ENCODE measurements at regions not wholly inside any gene's neighbourhood (a gene's known extent, or its start where the extent isn't known, plus 50 kb on each side); places are given as distances from the start of the nearest gene placed in this dataset.

DNA sequence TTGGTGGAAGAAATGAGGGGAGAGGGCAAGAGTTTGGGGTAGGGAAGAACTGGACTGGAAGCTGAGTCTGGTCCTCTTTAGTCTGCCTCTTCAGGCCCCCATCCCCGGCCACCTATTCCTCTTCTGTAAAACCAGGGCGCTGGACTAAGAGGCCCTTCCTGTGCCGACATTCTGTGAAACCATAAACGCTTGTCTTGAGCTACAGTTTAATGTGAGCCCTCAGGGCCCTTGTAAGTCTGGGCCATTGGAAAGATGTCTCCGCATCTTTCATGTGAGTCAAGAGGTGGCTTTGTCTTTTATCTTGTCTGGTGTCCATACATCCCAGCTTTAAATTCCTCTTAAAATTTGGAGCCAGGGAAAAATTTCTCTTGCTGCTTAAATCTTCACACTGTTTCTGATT lies 90.6 kb downstream of the PLCE1 start:
- no peak for ATAC-seq
- intact Hi-C loops (cut with DNase I), result loop anchor here (5.0 to 10.0 kb wide), 2 partner anchors 48 to 130 kb away; no protein-coding TSS in a partner anchor

DNA sequence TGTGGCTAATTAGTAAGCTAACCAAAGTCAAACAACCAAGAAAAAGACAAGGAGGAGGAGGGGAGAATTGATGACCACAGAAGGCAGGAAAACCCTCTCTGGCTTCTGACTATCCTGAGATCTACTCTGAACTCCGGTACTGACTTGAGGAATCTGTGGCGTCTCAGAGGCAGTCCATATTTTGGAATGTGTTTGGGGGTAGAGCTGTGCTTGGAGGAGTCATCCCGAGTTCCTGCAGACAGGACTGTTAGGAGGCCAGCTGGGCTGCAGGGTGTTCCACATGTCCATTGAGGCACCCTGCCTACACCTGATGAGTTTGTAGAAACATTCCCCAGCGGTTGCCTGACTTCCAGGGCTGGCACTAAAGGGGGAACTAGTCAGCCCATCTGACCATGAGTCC lies 91.6 kb downstream of the PLCE1 start:
- DNase-seq (ENCODE audit: missing footprints) (peak; percentile 35), ATAC-seq (no peak)
- intact Hi-C loops (cut with DNase I), result loop anchor here (5.0 to 10.0 kb wide), 2 partner anchors 87 to 130 kb away; no protein-coding TSS in a partner anchor

More for the DNA sequence above, 90.6 kb downstream of the PLCE1 start:
- peak; percentile 48 for DNase-seq (ENCODE audit: missing footprints)

DNA sequence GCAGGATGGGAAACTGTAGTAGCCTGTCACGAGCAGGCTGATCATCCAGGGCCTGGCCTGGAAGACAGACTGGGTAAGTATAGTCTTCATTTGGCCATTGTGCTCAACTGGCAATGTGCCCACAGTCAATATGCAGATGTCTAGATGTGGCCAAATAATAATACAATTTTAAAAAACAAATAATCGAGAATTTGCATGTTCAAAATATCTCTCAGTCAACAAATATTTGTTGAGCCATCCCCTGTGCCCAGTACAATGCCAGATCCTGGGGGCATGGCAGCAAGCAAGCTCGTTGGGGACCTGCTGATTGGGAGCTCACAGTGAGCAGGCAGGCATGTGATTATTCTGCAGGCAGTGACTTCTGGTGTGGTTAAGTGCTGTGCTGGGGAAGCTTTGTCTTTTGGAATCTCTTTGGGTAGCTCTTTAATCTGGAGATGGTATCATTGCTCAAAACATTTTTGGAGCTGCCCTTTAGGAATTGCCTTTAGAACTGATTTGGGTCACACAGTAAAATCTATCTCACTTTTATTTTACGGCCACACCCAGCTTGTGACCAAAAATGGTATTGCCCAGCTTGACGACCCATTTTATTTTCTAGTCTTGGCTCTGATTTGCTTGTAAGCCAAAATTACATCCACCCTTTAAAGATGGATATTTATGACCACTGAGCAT lies 92.2 kb downstream of the PLCE1 start:
- DNase-seq (ENCODE audit: missing footprints), result no peak
- no peak for ATAC-seq
- intact Hi-C loops (cut with DNase I), result loop anchor here (5.0 to 10.0 kb wide), 2 partner anchors 86 to 129 kb away; no protein-coding TSS in a partner anchor

DNA sequence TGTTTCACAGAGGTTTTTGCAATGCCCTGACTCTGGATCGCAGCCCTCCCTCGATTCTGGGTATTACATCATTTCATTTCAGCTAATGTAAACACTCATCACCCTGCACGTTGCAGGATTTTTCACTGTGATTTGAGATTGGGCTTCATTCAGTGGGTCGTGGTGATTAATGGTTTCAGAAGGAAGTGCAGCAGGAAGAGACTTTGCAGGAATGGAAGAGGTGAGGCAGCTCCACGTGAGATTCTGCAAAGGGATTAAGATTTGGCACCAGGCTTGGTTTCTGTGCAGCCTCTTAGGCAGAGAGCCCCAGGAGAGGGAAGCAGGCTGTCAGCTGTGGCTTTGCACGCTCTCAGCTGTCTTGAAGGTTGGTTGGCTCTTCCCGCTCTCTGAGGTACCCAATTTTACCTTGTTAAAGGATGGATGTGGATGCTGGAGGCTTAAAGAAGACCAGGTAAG lies 95.2 kb downstream of the PLCE1 start:
- DNase-seq (ENCODE audit: missing footprints) (peak; percentile 44), ATAC-seq (peak; percentile 59)
- intact Hi-C loops (cut with DNase I), result loop anchor here (5.0 to 10.0 kb wide), 2 partner anchors 83 to 126 kb away; no protein-coding TSS in a partner anchor

DNA sequence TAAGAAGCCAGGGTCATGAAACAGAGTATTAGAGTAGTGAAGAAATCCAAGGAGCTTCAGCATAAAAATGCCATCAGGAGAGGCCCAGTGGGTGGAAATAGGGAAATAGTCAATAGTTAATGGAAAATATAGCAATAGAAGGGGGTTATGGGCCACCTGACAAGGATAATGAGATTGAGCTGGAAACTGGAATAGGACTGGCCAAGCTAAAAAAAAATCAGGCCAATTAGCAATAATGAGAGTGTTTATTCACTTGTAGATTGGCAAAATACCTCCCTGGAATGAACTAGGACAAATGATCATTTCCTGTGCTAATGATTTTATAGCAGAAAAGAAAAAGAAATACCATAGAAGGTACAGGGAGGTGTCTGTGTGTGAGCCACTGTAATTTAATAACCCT lies 97.9 kb downstream of the PLCE1 start:
- ATAC-seq (no peak), DNase-seq (ENCODE audit: missing footprints) (no peak)
- intact Hi-C loops (cut with DNase I), result no loop called here

DNA sequence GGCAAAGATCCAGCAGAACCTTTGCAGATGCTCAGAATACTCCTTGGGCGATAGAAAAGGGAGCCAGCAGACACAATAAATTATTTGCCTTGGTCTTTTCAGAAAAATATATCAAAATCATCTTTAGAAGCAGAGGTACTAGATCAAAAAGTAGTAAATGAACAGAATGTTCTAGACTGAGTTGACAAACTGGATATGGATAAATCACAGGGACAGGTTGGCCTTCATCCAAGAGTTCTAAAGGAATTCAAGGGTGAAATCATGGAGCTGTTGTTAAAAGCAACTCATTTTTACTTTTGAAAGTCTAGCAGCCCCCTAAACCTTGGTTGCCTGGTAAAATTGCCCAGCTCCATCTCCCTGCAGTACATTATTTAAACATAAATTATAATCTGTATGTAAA lies 99.1 kb downstream of the PLCE1 start:
- ATAC-seq (no peak), DNase-seq (ENCODE audit: missing footprints) (no peak)
- intact Hi-C loops (cut with DNase I), result no loop called here

DNA sequence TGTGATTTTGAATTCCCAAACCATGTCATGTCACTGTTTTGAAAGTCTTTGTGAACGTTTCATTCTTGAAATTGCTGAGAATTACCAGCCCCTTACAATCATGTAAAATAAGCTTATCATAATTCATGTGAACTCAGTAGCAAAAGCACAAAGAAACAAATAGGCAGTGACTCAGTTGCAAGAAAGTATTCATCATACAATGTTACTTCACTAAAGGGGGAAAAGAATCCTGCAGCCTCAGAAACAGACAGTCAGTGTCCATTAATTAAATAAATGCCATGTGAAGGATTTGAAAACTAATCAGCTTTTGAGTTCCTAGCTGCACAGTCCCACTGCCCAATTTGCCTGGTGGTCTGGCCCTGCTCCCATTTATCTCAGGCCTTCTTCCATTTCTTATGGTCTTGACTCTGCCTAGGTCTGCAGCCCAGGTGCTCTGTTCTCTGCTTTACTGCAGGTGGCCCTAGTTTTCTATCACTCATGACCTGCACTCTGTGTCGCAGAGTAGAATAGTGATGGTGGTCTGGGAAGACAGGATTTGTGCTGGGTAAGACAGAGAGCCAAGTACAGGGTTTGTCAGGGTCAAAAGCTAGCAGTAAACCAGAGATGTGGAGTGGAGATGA lies 99.7 kb downstream of the PLCE1 start:
- DNase-seq (ENCODE audit: missing footprints) (no peak), ATAC-seq (no peak)
- intact Hi-C loops (cut with DNase I), result no loop called here

DNA sequence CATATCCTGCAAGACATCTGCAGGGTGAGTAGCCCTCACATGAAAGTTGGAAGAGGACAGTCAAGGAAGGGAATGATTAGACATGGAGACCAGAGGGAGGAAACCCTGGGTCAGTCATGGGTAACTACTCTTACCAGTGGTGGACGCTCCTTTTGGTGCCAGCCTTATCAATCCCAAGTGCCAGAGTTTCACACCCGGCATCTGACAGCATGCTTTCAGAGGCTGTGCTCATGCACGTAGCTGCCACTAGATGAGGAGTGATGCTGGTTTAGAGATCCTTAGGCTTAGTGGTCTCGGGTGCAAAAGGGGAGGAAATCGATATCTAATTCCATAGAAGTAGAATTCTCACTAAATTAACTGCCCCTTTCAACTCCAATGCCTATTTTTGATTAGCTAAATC lies 100.8 kb downstream of the PLCE1 start:
- DNase-seq (ENCODE audit: missing footprints), result no peak
- no peak for ATAC-seq
- intact Hi-C loops (cut with DNase I), result no loop called here

DNA sequence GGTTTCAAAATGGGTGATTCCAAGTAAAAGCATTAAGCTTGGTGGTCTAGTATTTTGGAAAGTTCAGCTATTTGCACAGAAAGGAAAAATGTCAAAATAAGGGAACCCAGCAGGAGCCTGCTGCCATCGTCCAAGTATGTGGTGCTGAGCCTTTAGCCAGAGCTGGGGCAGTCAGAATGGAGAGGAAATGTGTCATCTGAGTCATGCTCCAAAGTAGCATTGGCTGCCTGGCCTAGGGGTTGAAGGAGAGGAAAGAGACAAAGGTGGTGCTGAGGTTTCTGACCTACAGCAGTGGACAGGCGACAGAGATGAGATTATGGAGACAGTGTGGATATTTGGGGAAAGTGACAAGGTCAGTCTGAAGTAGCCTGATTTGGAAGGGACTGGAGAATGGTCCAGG lies 103.9 kb downstream of the PLCE1 start:
- intact Hi-C loops (cut with DNase I), result no loop called here

DNA sequence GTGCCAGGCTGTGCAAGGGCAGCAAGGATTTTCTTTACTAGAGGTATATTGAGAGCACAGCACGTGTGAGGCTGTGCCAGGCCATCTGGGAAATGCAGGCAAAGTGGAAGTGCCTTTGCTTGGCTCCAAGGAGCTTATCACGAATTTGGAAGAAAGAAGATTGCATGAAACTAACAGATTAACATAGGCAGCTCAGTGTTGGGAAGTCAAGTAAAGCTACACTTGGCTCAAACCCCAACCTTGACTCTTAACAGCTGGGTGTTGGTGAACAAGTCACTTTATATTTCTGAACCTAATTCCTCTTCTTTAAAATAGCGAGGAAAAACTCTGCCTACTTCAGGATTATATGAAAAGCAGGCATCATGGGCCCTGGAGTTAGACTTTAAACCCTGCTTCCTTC lies 105.2 kb downstream of the PLCE1 start:
- intact Hi-C loops (cut with DNase I), result no loop called here
- ATAC-seq, result no peak
- no peak for DNase-seq (ENCODE audit: missing footprints)

More for the DNA sequence above, 103.9 kb downstream of the PLCE1 start:
- DNase-seq (ENCODE audit: missing footprints) (no peak), ATAC-seq (no peak)

DNA sequence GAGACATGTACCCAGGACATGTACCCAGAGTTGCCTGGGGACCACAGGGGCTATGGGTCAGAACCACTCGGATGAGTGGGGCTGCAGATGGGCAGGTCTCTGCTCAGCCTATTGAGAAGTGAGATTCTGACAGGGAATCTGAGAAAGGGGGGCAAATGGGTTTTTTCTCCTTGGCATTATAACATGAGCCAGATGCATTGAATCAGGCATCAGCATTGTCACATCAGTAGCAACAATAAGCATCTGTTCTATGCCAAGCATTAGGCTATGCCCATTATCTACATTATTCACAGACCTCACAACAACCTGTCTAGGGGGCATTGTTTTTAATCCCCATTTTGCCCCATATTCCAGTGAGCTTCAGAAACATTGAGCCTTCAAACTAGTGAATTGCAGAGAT lies 108.2 kb downstream of the PLCE1 start:
- intact Hi-C loops (cut with DNase I), result no loop called here
- DNase-seq (ENCODE audit: missing footprints) (no peak), ATAC-seq (no peak)

DNA sequence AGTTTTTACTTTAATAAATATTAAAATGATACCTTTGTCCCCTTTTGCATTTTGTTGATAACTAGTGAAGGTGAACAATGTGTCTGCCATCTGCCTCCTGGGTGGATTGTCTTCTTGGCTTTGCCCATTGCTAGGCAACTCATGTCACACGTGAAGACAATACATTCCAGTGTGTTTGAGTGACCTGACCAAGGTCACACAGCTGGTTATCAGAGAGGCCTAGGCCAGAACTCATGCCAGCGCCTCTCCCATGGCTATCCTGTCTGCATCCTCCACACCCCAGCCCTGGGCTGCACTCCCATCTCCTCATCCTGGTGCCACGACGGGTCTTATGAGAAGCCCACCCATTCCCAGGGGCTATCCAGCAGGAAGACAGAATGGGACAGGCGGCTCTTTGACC lies 108.7 kb downstream of the PLCE1 start:
- DNase-seq (ENCODE audit: missing footprints), result no peak
- ATAC-seq, result no peak
- intact Hi-C loops (cut with DNase I), result no loop called here

DNA sequence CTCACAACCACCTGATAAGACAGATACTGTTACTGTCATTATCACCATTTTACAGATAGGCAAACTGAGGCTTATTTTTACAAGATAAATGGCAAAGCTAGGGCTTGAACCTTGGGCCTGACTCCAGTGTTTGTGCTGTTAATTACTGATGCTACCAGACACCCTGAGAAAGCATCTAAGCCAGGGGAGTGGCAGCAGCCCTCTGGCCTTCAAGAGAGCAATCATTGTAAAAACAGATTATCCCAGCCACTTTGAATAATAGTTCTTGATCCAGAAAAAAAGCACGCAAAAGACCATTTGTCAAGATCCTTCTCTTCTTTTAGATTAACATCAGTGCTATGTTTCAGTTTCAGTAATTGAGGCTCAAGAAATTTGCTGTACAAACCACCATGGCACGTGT lies 109.5 kb downstream of the PLCE1 start:
- ATAC-seq (no peak), DNase-seq (ENCODE audit: missing footprints) (no peak)
- intact Hi-C loops (cut with DNase I), result no loop called here

DNA sequence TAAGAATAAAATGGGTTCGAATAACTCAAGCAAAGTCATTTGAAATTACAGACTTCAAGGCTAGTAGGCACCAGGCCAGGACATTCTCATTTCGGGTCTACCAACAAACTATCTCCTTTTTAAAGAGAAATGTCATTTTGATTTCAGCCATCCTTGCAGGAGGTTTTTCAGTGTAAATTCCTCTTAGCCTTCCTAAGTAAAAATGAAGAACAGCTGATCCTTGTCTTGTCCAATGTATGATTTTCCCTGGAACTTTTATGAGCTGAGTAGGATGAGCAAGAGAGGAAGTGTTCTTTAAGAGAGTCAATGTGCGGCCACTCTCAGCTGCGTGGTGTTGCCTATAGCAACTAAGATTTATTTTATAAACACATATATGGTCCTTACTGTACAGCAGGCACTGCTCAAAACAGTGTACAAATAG lies 110.1 kb downstream of the PLCE1 start:
- intact Hi-C loops (cut with DNase I), result no loop called here
- no peak for ATAC-seq
- no peak for DNase-seq (ENCODE audit: missing footprints)

DNA sequence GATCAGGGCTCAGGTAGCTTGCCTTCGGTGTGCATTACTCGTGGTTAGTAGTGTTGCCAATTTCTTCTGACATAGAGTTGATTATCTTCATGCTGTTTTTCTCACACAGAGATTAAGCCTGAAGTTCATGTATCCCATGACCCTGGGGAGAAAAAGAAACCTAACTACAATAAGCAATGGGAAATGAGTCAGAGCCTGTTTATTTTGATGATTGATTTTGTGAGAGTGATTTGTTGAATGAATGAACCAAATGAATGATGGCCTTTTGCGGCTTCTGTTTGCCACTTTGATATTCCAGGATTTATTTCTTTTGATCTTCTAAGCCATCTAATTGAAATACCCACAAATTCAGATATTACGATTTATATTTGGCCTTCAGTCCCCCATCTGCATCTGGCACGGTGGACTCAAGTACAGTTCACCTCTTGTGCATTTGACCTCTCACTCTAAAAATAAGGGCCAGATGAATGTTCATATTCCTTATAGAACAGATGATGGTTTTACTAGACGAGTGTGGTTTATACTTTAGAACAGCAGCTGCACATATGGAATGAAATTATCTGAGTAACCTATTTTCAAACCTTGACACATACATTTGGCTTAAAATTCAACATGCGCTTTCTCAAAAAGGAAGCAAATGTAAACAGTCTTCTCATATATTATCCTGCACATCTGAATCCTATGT lies 110.7 kb downstream of the PLCE1 start:
- intact Hi-C loops (cut with DNase I), result no loop called here
- ATAC-seq, result no peak

DNA sequence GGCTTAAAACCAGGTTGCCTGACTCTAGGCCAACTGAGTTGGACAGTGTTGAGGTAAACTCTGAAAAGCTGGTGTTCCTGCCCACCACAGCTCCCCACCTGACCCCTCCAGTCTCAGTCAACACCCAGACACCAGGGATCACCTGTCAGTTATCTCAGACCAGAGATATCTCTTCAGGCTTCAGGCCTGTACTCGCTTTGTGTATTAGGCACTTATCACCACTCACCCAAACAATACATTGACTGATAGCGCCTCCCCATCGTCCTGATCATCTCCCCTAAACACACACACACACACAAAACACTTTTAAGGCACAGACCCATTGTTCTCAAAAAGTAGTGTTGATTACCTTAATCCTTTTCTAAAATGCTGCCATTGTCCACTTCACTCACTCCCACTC lies 111.5 kb downstream of the PLCE1 start:
- intact Hi-C loops (cut with DNase I), result no loop called here
- ATAC-seq, result no peak
- no peak for DNase-seq (ENCODE audit: missing footprints)

More for the DNA sequence above, 110.7 kb downstream of the PLCE1 start:
- no peak for DNase-seq (ENCODE audit: missing footprints)

DNA sequence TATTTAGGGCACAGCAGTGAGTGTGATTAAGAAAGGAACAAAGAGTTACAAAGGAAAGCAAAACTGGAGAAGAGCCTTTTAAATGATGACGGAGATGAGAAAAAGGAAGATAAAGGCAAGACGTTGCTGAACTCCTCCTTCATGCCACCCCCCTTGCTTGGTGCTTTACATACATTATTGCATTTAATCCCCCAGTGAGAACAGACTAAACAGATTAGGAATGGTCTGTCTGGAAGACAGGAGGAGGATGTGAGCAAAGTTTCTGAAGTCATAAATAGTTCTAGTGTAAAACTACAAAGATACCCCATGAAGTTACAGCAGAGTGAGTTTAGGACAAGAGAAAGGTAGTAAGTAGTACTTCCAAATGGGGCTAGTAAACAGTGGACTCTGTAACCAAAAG lies 113.5 kb downstream of the PLCE1 start:
- intact Hi-C loops (cut with DNase I), result no loop called here
- ATAC-seq (no peak), DNase-seq (ENCODE audit: missing footprints) (no peak)

DNA sequence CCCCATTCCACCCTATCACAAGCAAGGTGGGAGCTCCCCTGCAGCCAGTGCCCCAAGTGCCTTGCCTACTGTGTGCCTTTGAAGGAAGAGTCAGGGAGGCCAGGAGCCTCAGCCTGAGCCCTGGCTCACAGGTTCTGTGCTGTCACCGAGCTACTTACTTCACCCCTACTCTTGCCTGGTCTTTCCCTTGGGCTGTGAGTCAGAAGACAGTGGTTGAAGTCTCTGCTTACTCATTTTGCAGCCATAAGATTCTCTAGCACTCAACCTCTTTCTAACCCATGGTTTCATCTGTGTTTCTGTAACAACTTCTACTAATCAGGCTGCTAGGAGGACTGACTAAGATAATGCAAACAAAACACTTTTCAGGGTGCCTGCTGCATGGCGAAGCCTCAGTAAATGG lies 114.5 kb downstream of the PLCE1 start:
- DNase-seq (ENCODE audit: missing footprints), result no peak
- intact Hi-C loops (cut with DNase I), result no loop called here
- no peak for ATAC-seq

DNA sequence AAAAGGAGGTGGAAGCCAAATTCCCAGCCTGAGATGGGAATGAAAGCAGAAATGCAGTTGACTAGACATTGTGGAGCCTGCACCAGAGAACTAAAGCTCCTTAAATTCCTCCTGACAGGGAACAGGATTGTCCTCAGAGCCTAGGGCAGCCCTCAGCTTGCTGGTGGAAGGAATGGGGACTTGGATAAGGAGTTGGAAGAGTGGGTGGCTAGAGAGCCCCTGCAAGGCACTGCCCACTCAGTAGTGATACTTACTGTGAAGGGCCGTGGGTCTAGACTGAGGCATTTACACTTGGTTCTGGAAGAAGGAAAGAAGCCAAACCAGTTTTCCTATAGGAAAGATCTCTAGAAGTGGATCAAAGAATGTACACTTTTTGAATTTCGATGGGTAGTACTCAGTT lies 117.6 kb downstream of the PLCE1 start:
- intact Hi-C loops (cut with DNase I), result no loop called here
- ATAC-seq, result no peak
- no peak for DNase-seq (ENCODE audit: missing footprints)

DNA sequence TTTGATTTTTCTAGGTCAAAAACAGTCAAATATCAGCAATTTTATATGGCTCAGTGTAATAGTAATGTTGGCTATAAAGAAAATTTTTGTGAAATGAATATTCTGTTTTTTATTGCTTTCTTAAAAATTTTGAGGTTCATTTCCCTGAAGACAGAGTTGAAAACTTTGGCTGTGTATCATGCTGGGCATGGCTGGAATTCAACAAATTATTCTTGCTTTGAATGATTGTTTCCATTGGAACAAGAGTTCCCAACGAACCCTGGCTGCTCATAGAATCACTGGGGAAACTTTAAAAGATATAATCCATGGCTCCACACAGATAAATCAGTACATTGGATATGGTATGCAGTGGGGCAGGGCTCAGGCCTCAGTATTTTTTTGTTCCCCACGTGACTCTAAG lies 118.6 kb downstream of the PLCE1 start:
- DNase-seq (ENCODE audit: missing footprints) (no peak), ATAC-seq (no peak)
- intact Hi-C loops (cut with DNase I), result no loop called here
